A549 (cell line): ENCODE measurements at regions not wholly inside any gene's neighbourhood (a gene's known extent, or its start where the extent isn't known, plus 50 kb on each side); places are given as distances from the start of the nearest gene placed in this dataset.

ENCODE experiments used
- ATAC-seq, 2 experiments: fragments of 200-7000 bp in 1 of 2; fragments of >200 bp in 1 of 2; cut with Nextera tagmentation in 1 of 2; cut with Tn5 transposase in 1 of 2; 3 replicates each; pipeline versions ENCODE4 v1.8.0 to v1.9.1; 2018 to 2020; ENCODE audit warnings: mild to moderate bottlenecking in 1 of 2, moderate library complexity in 1 of 2
- CTCF ChIA-PET: fragments of 300-600 bp; sonication (Branson Sonifier 250); formaldehyde crosslinking; extraction: SDS; loops from one replicate; lab custom pipeline; 2021; ENCODE audit warnings: antibody characterized with exemption, inconsistent platforms; lab: Yijun Ruan, JAX
- POLR2A ChIA-PET: fragments of 350-600 bp; formaldehyde crosslinking; extraction: SDS; loops from one replicate; lab custom pipeline; 2021; ENCODE audit warnings: antibody characterized with exemption, inconsistent platforms; lab: Yijun Ruan, JAX
- DNase-seq, 2 experiments: peaks; one replicate each; pipeline versions ENCODE4 v3.0.0 to v3.0.0-alpha.2; 2011 to 2016; ENCODE audit warnings: low read depth in 1 of 2, low spot score in 1 of 2
- FAIRE-seq: peaks from 2 replicates; lab custom pipeline; 2011; peaks lifted over from hg19 to GRCh38; lab: Jason Lieb, UNC
- H3K27ac ChIP-seq, 2 experiments: fragments of >200 bp; sonication (Bioruptor Twin); formaldehyde crosslinking; 3 replicates each; pipeline ENCODE4 v1.5.1; 2016 to 2017
- H3K4me1 ChIP-seq: fragments of >200 bp; sonication (Bioruptor Twin); formaldehyde crosslinking; 3 replicates; pipeline ENCODE4 v1.6.1; 2016
- H3K4me2 ChIP-seq: fragments of >200 bp; sonication (Bioruptor Twin); formaldehyde crosslinking; 3 replicates; pipeline ENCODE4 v1.6.1; 2016
- H3K4me3 ChIP-seq: fragments of >200 bp; sonication (Bioruptor Twin); formaldehyde crosslinking; 3 replicates; pipeline ENCODE4 v1.5.1; 2016
- H3K9me3 ChIP-seq: fragments of >200 bp; sonication (Bioruptor Twin); formaldehyde crosslinking; 3 replicates; pipeline ENCODE4 v1.6.1; 2016
- ATOH8 ChIP-seq: fragments of 250-450 bp; sonication (Bioruptor Pico); IDR thresholded peaks from 2 replicates; pipeline ENCODE4 v1.5.0; 2020; ENCODE audit warnings: low read depth, mild to moderate bottlenecking, moderate library complexity
- BHLHE40 ChIP-seq: IDR thresholded peaks from 2 replicates; pipeline ENCODE4 v1.6.1; 2012; ENCODE audit warnings: low read depth, low read length, inconsistent platforms
- CBX2 ChIP-seq: fragments of 200-600 bp; sonication (generic); IDR thresholded peaks from 2 replicates; pipeline ENCODE4 v1.6.1; 2016; ENCODE audit warnings: low read depth, mild to moderate bottlenecking, borderline replicate concordance
- CHD4 ChIP-seq: fragments of 200-600 bp; sonication (generic); IDR thresholded peaks from 2 replicates; pipeline ENCODE4 v1.6.1; 2016; ENCODE audit warnings: antibody characterized with exemption, mild to moderate bottlenecking, borderline replicate concordance
- EHMT2 ChIP-seq: fragments of 200-600 bp; sonication (generic); IDR thresholded peaks from 2 replicates; pipeline ENCODE4 v1.6.1; 2016; ENCODE audit warnings: antibody characterized with exemption, low read depth, mild to moderate bottlenecking, moderate library complexity
- ELK1 ChIP-seq: fragments of 150-350 bp; IDR thresholded peaks from 2 replicates; pipeline ENCODE4 v1.6.1; 2014; ENCODE audit warnings: low read depth, mild to moderate bottlenecking, low read length
- ESRRA ChIP-seq: fragments of 150-350 bp; IDR thresholded peaks from 2 replicates; pipeline ENCODE4 v1.6.1; 2014; ENCODE audit warnings: mild to moderate bottlenecking, low read length, borderline replicate concordance
- FOXS1 ChIP-seq: fragments of 250-450 bp; sonication (Bioruptor Pico); IDR thresholded peaks from 2 replicates; pipeline ENCODE4 v1.5.0; 2020; ENCODE audit warnings: mild to moderate bottlenecking, moderate library complexity
- GATA3 ChIP-seq: IDR thresholded peaks from 2 replicates; pipeline ENCODE4 v1.6.1; 2012; ENCODE audit warnings: borderline replicate concordance
- HDAC2 ChIP-seq: fragments of 200-600 bp; sonication (generic); IDR thresholded peaks from 2 replicates; pipeline ENCODE4 v1.6.1; 2016
- HEYL ChIP-seq: fragments of 250-450 bp; sonication (Bioruptor Pico); IDR thresholded peaks from 2 replicates; pipeline ENCODE4 v1.8.0; 2021; ENCODE audit warnings: mild to moderate bottlenecking, moderate library complexity
- KDM1A ChIP-seq: fragments of 200-600 bp; sonication (generic); IDR thresholded peaks from 2 replicates; pipeline ENCODE4 v1.6.1; 2016; ENCODE audit warnings: low read depth, mild to moderate bottlenecking
- KDM5A ChIP-seq: fragments of 200-600 bp; sonication (generic); IDR thresholded peaks from 2 replicates; pipeline ENCODE4 v1.6.1; 2016; ENCODE audit warnings: antibody characterized with exemption, mild to moderate bottlenecking
- MAZ ChIP-seq: fragments of 150-350 bp; IDR thresholded peaks from 2 replicates; pipeline ENCODE4 v1.6.1; 2014; ENCODE audit warnings: antibody characterized with exemption, low read depth, low read length, borderline replicate concordance
- NPAS2 ChIP-seq: fragments of 250-450 bp; sonication (Bioruptor Pico); IDR thresholded peaks from 2 replicates; pipeline ENCODE4 v1.8.0; 2022; ENCODE audit warnings: mild to moderate bottlenecking, moderate library complexity, borderline replicate concordance
- PBX3 ChIP-seq: IDR thresholded peaks from 2 replicates; pipeline ENCODE4 v1.6.1; 2012
- POLR2AphosphoS2 ChIP-seq: conservative IDR thresholded peaks from 2 replicates; pipeline ENCODE4 v1.6.1; 2012; ENCODE audit warnings: low read length, improper control_type of control experiment, inconsistent platforms
- RCOR1 ChIP-seq: fragments of 150-350 bp; IDR thresholded peaks from 2 replicates; pipeline ENCODE4 v1.6.1; 2014; ENCODE audit warnings: antibody characterized with exemption, low read length, low read depth
- REST ChIP-seq: fragments of 200-600 bp; sonication (generic); IDR thresholded peaks from 2 replicates; pipeline ENCODE4 v1.6.1; 2016; ENCODE audit warnings: antibody characterized with exemption, mild to moderate bottlenecking, moderate library complexity
- RFX5 ChIP-seq: fragments of 450-650 bp; IDR thresholded peaks from 2 replicates; pipeline ENCODE4 v1.7.1; 2014; ENCODE audit warnings: antibody characterized with exemption, mild to moderate bottlenecking, moderate library complexity
- TP53 ChIP-seq: fragments of 250-450 bp; sonication (Bioruptor Pico); IDR thresholded peaks from 2 replicates; pipeline ENCODE4 v1.5.0; 2021; ENCODE audit warnings: mild to moderate bottlenecking, moderate library complexity
- USF2 ChIP-seq: fragments of 450-650 bp; IDR thresholded peaks from 2 replicates; pipeline ENCODE4 v1.6.1; 2014; ENCODE audit warnings: antibody characterized with exemption
- ZC3H11A ChIP-seq: fragments of 450-650 bp; IDR thresholded peaks from 2 replicates; pipeline ENCODE4 v1.6.1; 2014; ENCODE audit warnings: antibody characterized with exemption, mild to moderate bottlenecking
- ZFP36 ChIP-seq: fragments of 450-650 bp; IDR thresholded peaks from 2 replicates; pipeline ENCODE4 v1.6.1; 2014; ENCODE audit warnings: borderline replicate concordance; ENCODE audit not compliant: partially characterized antibody
- ZNF302 ChIP-seq: fragments of 250-450 bp; sonication (Bioruptor Pico); IDR thresholded peaks from 2 replicates; pipeline ENCODE4 v1.9.0; 2021; ENCODE audit warnings: inconsistent platforms, mild to moderate bottlenecking, moderate library complexity
- ZSCAN20 ChIP-seq: fragments of 250-450 bp; sonication (Bioruptor Pico); IDR thresholded peaks from 2 replicates; pipeline ENCODE4 v1.8.0; 2022; ENCODE audit warnings: mild to moderate bottlenecking, moderate library complexity
- WGBS: methylation state at CpG from one replicate; pipeline ENCODE4 v1.1.6; 2017; ENCODE audit errors: missing lambda C conversion rate; 5-methylcytosine and 5-hydroxymethylcytosine counted together

GRCh38 chr1:95339377-95339776 is 105.4 kb downstream of the RWDD3 start:
- TF ChIP-seq ESRRA: no peak
- TF ChIP-seq CHD4: no peak
- no peak for FAIRE-seq
- no peak overlapping the region for H3K4me3 ChIP-seq
- no peak for ATAC-seq
- WGBS: 38% methylated on average over 9 of the region's 9 CpGs
- no peak overlapping the region for H3K27ac ChIP-seq
- no peak for DNase-seq
- H3K4me1 ChIP-seq: no peaks in the 10 kb centered on the region
- no peaks in the 10 kb centered on the region for H3K9me3 ChIP-seq
- ChIA-PET POLR2A (no interaction called here), CTCF (no interaction called here)
- no peak overlapping the region for H3K4me2 ChIP-seq

- ATAC-seq (no peak), DNase-seq (no peak), FAIRE-seq (no peak)
- Histone ChIP-seq H3K4me3 (no peak overlapping the region), H3K4me1 (no peaks in the 10 kb centered on the region), H3K27ac (no peak overlapping the region), H3K4me2 (no peak overlapping the region), H3K9me3 (no peaks in the 10 kb centered on the region)
- no peak for TF ChIP-seq ELK1
- no peak for TF ChIP-seq GATA3
- no peak for TF ChIP-seq KDM1A
- no peak for TF ChIP-seq NPAS2
- no peak for TF ChIP-seq TP53
- TF ChIP-seq ZNF302 (CRISPR knock-in tag): no peak
- TF ChIP-seq CBX2: no peak
- no peak for TF ChIP-seq HEYL (CRISPR knock-in tag)
- TF ChIP-seq ATOH8 (CRISPR knock-in tag): no peak
- POLR2A ChIA-PET: no interaction called here
- WGBS: 51% methylated on average over 2 of the region's 2 CpGs
- CTCF ChIA-PET: no interaction called here
Measured at GRCh38 chr1:95340061-95340460, 106.1 kb downstream of the RWDD3 start.

GRCh38 chr1:95352767-95353166 is 118.8 kb downstream of the RWDD3 start:
- ChIA-PET CTCF (no interaction called here), POLR2A (no interaction called here)
- no peak overlapping the region for H3K4me2 ChIP-seq
- no peak for ATAC-seq
- no peak for DNase-seq
- no peak for FAIRE-seq
- no peaks in the 10 kb centered on the region for H3K4me1 ChIP-seq
- H3K9me3 ChIP-seq: no peaks in the 10 kb centered on the region
- 50% methylated on average over 2 of the region's 2 CpGs for WGBS
- H3K4me3 ChIP-seq: no peak overlapping the region
- no peak overlapping the region for H3K27ac ChIP-seq
- TF ChIP-seq KDM5A (no peak), PBX3 (no peak), RCOR1 (no peak), POLR2AphosphoS2 (no peak), EHMT2 (no peak), ELK1 (no peak), HEYL (CRISPR knock-in tag) (no peak), USF2 (no peak), BHLHE40 (no peak), HDAC2 (no peak), REST (no peak), FOXS1 (no peak), ATOH8 (CRISPR knock-in tag) (no peak), ZFP36 (no peak), MAZ (no peak), ZC3H11A (no peak), RFX5 (no peak), ZSCAN20 (CRISPR knock-in tag) (no peak), GATA3 (no peak)
